ENCODE measurements at regions not wholly inside any gene's neighbourhood (a gene's known extent, or its start where the extent isn't known, plus 50 kb on each side); places are given as distances from the start of the nearest gene placed in this dataset.

DNA sequence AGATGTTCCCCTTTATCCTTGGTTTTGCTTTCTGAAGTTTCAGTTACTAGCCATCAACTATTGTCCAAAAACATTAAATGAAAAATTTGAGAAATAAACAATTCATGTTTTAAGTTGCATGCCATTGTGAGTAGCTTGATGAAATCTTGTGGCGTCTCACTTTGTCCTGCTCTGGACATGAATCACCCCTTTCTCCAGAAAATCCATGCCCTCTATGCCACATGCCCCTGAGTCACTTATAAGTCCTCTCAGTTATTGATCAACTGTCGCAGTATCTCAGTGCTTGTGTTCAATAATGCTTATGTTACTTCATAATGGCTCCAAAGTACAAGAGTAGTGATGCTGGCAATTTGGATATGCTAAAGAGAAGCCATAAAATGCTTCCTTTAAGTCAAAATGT is 208.0 kb upstream of the FERD3L start:
- H3K9me3 ChIP-seq (replicated peaks in 1 of 2; ENCODE audit: control insufficient read depth in 1 of 2, insufficient read depth in 1 of 2, low read length in 2 of 2) = no peaks in the 10 kb centered on the region
- WGBS (ENCODE audit: insufficient coverage) = no CpG with 5 or more reads among the region's 2 CpGs
- H3K9ac ChIP-seq (ENCODE audit: insufficient read depth, low read length, poor library complexity, severe bottlenecking) = no peak overlapping the region
- H3K36me3 ChIP-seq (replicated peaks in 1 of 2; ENCODE audit: control insufficient read depth in 1 of 2, insufficient read depth in 2 of 2, low read length in 2 of 2) = no peaks in the 10 kb centered on the region
- intact Hi-C loops (cut with micrococcal nuclease) = no loop called here
- peaks cover 0 to 1% (median 0%) of the 10 kb centered on the region in 3 donors for H3K27me3 Mint-ChIP-seq (ENCODE audit: low read depth in 3 of 3)
- H3K4me1 Mint-ChIP-seq = no peaks in the 10 kb centered on the region
- H3K27ac ChIP-seq (ENCODE audit: low read depth in 1 of 2, low read length in 2 of 2) = no peak overlapping the region
- H3K4me3 Mint-ChIP-seq = no peak overlapping the region
- no peaks in the 10 kb centered on the region for H4K20me1 ChIP-seq (ENCODE audit: insufficient read depth, low read length)
- no peak for TF ChIP-seq CTCF (IDR thresholded peaks at IDR 0.05)
- H3K4me3 ChIP-seq (replicated peaks in 1 of 3; ENCODE audit: low read depth in 2 of 3, low read length in 3 of 3) = no peak overlapping the region
- H3K79me2 ChIP-seq (ENCODE audit: insufficient read depth, low read length) = no peaks in the 10 kb centered on the region
- H2AFZ ChIP-seq (ENCODE audit: insufficient read depth, low read depth, low read length, poor library complexity, severe bottlenecking) = no peak overlapping the region
- H3K4me2 ChIP-seq (replicated peaks; ENCODE audit: extremely low read depth, low read length, poor library complexity, severe bottlenecking) = no peak overlapping the region
- no peaks in the 10 kb centered on the region for H3K36me3 Mint-ChIP-seq
- H3K9me3 Mint-ChIP-seq = peaks cover 0 to 10% (median 2%) of the 10 kb centered on the region in 7 donors
- H3K27ac Mint-ChIP-seq = no peak overlapping the region
- H3K4me1 ChIP-seq (ENCODE audit: control insufficient read depth in 1 of 2, insufficient read depth in 2 of 2, low read length in 2 of 2) = no peaks in the 10 kb centered on the region
- no peak for DNase-seq
- H3K27me3 ChIP-seq (ENCODE audit: control insufficient read depth in 2 of 2, insufficient read depth in 2 of 2, low read length in 2 of 2) = no peaks in the 10 kb centered on the region

DNA sequence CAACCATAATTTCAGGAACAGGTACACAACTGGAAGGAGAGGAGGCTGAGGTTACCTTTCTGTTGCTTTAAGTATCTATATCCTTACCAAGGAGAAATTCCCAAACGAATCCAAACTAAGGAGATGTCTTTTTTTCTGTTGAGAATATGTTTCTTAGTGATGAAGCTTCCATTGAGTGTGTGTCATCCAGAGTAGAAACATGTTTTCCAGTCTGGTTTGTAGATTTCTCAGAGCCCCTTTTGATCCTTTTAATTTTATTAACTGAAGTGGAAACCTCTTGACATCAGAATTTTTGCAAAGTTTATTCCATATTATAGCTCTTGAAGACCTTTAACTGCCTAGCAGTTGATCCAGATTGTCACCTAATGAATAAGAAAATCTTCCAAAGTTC is 207.1 kb upstream of the FERD3L start:
- H3K4me3 Mint-ChIP-seq = no peak overlapping the region
- Histone ChIP-seq H2AFZ (ENCODE audit: insufficient read depth, low read depth, low read length, poor library complexity, severe bottlenecking) (no peak overlapping the region), H3K4me3 (replicated peaks in 1 of 3; ENCODE audit: low read depth in 2 of 3, low read length in 3 of 3) (no peak overlapping the region), H3K9me3 (replicated peaks in 1 of 2; ENCODE audit: control insufficient read depth in 1 of 2, insufficient read depth in 1 of 2, low read length in 2 of 2) (no peaks in the 10 kb centered on the region), H4K20me1 (ENCODE audit: insufficient read depth, low read length) (no peaks in the 10 kb centered on the region), H3K27me3 (ENCODE audit: control insufficient read depth in 2 of 2, insufficient read depth in 2 of 2, low read length in 2 of 2) (no peaks in the 10 kb centered on the region), H3K4me2 (replicated peaks; ENCODE audit: extremely low read depth, low read length, poor library complexity, severe bottlenecking) (no peak overlapping the region), H3K9ac (ENCODE audit: insufficient read depth, low read length, poor library complexity, severe bottlenecking) (no peak overlapping the region), H3K79me2 (ENCODE audit: insufficient read depth, low read length) (no peaks in the 10 kb centered on the region), H3K36me3 (replicated peaks in 1 of 2; ENCODE audit: control insufficient read depth in 1 of 2, insufficient read depth in 2 of 2, low read length in 2 of 2) (no peaks in the 10 kb centered on the region), H3K4me1 (ENCODE audit: control insufficient read depth in 1 of 2, insufficient read depth in 2 of 2, low read length in 2 of 2) (no peaks in the 10 kb centered on the region), H3K27ac (ENCODE audit: low read depth in 1 of 2, low read length in 2 of 2) (no peak overlapping the region)
- intact Hi-C loops (cut with micrococcal nuclease) = no loop called here
- H3K4me1 Mint-ChIP-seq = no peaks in the 10 kb centered on the region
- peaks cover 0 to 10% (median 0%) of the 10 kb centered on the region in 7 donors for H3K9me3 Mint-ChIP-seq
- H3K27me3 Mint-ChIP-seq (ENCODE audit: low read depth in 3 of 3) = peaks cover 0 to 1% (median 0%) of the 10 kb centered on the region in 3 donors
- no peak for TF ChIP-seq CTCF (IDR thresholded peaks at IDR 0.05)
- no peak overlapping the region for H3K27ac Mint-ChIP-seq
- H3K36me3 Mint-ChIP-seq = no peaks in the 10 kb centered on the region
- DNase-seq = no peak
- whole genome bisulfite sequencing (ENCODE audit: insufficient coverage) = no CpG with 5 or more reads among the region's 1 CpG

Measured in CD14-positive monocyte (primary cell).